Urothelium cell line (cell line): ENCODE measurements at regions not wholly inside any gene's neighbourhood (a gene's known extent, or its start where the extent isn't known, plus 50 kb on each side); places are given as distances from the start of the nearest gene placed in this dataset.
"Not testable (repeated sequence)": the region's sequence is repeated elsewhere in the genome, so short reads cannot be mapped to it uniquely, and the experiment has no call there.

Experiments used
- DNase-seq: peaks from one replicate; pipeline ENCODE4 v3.0.0; 2011; ENCODE audit warnings: low spot score, mixed read lengths
- FAIRE-seq: peaks from 2 replicates; lab custom pipeline; 2011; peaks lifted over from hg19 to GRCh38; lab: Jason Lieb, UNC

DNA sequence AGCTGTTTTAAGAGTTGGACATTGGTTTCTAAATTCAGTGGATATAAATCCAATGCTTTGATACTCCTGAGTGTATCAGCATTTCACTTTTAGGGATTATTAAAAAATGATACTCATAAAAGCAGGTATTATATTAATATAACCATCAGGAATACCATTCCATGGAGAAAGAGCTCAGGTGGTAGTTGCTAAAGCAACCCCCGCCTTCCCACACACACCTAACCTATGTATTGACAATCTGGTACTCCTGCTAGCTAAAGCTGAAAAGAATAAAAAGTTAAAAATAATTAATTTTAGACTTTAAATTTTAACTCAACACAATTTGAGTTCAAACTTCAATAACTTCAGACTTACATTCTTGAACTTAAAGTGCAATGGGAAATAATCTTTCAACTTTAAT, 717.1 kb upstream of the HS3ST1 start:
- no peak for FAIRE-seq
- no peak for DNase-seq

DNA sequence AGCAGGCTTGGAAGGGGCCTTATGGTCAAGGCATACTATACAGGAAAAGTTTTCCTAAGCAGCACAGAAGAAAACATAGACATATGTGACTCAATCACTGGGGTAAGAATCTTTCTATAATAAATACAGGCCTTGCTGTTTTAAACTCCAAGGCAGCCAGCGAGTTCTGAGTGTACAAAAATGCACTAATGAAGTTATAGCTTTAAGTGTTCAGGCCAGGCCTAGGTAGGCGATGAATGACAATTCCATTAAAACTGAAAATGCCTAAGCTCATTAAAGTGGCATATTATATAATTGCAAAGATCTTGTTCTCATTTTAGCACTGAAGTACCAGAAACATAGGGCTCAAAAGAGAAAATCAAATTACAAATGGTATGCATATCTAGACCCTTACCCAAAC, 716.4 kb upstream of the HS3ST1 start:
- no peak for DNase-seq
- FAIRE-seq: no peak

DNA sequence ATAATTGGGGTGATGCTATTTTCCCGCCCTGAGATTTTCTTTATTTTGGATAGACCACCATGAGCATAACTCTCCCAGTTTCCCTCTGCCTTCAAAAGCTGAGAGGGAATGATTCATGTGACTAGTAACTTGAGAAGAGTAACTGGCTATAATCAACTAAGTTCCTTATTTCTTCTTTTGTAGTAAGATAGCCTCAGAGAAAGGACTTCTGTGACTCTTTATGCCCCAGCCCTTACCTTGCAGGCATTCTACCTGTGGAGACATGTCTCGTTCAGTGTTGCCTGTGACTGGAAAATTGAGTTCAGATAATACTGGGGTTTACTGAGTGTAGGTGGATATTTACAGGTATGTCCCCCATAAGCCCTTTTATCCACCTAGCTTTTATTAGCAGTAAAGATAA, 715.4 kb upstream of the HS3ST1 start:
- DNase-seq (no peak), FAIRE-seq (no peak)

GRCh38 chr4:12140864-12141263, 712.2 kb upstream of the HS3ST1 start:
- FAIRE-seq (no peak), DNase-seq (no peak)

- FAIRE-seq (no peak), DNase-seq (no peak)
Observed at GRCh38 chr4:12139296-12139695, 710.6 kb upstream of the HS3ST1 start.

DNA sequence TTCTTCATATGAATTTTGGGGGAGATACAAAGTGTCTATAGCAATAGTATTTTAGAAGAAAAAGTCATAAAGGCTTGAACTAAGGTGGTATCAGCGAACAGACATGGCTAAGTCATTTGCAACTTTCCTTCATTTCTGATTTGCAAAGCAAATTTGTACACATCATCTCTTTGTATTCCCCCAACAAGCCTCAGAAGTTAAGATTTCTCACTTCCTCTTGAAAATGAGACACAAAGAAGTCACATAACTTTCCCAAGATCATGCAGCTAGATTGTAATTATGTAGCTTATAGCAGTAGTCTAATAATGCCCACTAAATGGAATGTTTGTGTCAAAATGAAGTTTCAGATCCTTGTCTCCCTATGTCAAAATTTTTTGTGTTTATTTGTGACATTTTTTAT, 709.8 kb upstream of the HS3ST1 start:
- DNase-seq (no peak), FAIRE-seq (no peak)

DNA sequence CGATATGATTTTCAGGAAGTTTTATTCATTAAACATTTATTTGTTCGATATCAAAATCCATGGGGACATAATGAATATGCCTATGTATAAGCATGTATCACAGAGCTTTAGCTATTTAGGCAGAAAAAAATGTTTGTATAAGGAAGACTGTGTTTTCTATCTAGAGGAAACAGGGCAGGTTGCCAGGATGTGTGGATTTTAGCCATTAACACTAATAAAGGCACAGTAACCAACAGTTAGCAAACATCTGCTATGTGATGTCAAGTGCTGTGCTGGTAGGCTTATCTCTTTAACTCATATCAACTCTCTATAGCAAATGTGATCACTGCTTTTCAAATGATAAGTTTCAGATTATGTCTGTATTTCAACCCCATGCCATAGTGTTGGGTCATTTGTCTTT, 708.9 kb upstream of the HS3ST1 start:
- no peak for DNase-seq
- no peak for FAIRE-seq

GRCh38 chr4:12126474-12126873, 697.8 kb upstream of the HS3ST1 start:
- DNase-seq (no peak), FAIRE-seq (no peak)

DNA sequence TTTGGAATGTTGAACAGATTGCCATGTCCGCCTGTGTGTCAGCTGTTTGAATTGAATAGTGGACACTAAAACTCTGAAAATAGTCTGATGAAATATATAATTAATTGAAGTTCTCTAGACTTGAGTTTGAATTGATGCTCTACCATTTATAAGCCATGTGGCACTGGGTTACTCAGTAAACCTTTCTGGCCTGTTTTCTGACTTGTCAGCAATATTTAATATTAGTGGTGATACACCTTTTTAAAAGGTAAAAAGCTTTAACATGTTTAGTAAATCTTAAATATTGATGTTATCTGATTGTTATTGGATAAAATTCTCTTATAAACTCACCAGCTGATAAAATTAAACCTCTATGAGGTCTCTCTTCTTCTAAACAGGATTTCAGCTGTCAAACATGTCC, 695.4 kb upstream of the HS3ST1 start:
- FAIRE-seq: no peak

DNA sequence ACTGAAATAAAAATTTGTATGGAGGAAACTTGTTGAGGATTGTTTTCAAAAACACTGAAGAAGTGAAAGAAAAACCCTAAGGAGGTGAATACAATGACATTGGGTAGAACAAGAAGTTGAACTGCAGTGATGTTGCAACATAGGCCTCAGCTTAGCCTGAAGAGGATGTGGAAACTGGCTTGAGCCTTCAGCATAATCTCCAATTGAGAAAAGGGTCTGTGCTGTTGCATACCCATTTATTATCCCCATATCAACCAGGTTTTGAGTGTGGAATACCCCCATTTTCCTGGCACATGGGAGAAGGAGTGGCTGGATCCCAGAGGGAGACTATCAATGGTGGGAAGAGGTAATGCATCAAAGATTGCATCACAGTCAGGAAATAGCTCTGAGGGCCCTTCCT, 695.0 kb upstream of the HS3ST1 start:
- no peak for DNase-seq

More for the DNA sequence above, 695.4 kb upstream of the HS3ST1 start:
- no peak for DNase-seq

GRCh38 chr4:12122316-12122715, 693.6 kb upstream of the HS3ST1 start:
- no peak for DNase-seq
- FAIRE-seq: no peak

More for the DNA sequence above, 695.0 kb upstream of the HS3ST1 start:
- no peak for FAIRE-seq

GRCh38 chr4:12120968-12121367, 692.3 kb upstream of the HS3ST1 start:
- DNase-seq (no peak), FAIRE-seq (no peak)

DNA sequence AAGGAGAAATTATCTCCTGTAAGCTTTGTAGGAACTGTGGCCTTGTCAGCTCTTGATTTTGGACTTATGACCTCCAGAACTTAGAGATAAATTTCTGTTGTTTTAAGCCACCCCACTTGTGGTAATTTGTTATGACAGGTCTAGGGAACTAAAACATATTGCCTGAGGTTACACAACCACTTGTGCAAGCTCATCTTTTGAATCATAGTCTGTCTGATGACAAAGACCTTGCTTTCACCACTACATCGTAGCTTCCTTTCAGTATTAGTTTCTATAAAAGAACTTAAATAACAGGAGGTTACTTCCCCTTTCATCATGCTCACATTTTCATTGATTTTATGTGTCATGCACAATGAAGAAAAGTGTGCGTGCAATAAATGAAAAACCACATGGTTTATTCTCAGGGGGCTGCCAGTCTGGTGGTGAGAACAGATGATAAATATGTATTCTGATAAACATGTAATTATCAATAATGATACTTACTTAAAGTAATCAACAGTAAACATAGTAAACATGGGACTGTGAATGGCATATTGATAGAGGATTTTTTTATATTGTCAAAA, 690.0 kb upstream of the HS3ST1 start:
- FAIRE-seq (no peak), DNase-seq (no peak)

DNA sequence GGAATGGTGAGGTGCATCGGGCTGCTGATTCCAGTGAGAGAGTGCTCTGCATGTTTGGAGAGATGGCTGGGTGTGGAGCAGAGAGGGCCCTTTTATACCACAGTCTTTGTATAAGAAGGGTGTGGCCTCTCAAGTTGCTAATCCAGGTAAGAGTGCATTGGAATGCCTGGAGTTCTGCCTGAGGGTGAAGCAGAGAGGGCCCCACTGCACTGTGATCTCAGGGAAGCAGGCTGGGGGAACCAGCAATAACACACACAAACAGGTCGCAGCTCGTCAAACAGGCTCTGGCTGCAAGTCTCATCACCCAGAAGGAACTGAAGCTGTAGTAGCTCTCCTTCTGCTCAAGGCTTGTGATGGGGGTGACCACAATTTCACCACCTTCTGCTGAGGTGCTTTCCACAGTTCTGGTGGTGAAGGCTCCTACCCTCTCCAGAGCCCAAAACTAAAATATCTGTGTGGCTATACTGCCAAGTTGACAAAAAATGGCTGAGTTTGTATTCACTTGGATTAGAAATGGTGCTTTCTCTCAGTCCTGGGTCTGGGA, 687.4 kb upstream of the HS3ST1 start:
- no peak for DNase-seq
- no peak for FAIRE-seq

GRCh38 chr4:12110627-12111026, 681.9 kb upstream of the HS3ST1 start:
- DNase-seq: no peak
- FAIRE-seq: no peak

DNA sequence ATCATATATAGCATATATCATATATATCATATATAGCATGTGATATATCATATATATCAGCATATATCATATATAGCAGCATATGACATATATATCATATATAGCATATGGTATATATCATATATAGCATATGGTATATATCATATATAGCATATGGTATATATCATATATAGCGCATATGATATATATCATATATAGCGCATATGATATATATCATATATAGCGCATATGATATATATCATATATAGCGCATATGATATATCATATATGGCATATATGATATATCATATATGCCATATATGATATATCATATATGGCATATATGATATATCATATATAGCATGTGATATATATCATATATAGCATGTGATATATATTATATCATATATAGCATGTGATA, 680.4 kb upstream of the HS3ST1 start:
- FAIRE-seq, DNase-seq: not testable (repeated sequence)

DNA sequence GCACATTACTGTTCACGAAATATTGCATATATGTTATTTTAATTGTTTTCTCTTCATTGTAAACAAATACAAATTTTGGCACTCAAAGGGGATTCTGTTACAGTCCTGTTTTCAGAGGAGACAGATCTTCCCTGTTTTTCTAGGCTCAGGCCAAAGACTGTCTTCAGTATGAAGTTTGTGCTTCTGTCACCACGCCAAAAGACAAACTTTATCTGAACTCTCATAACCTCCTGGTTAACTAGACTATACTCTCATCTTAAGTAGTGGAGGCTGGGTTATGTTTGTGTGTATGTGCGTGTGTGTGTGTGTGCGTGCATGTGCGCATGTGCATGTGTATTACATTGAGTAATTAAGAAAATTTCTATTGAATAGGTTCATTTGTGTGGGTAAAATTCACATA, 676.8 kb upstream of the HS3ST1 start:
- no peak for FAIRE-seq
- DNase-seq: no peak

GRCh38 chr4:12089920-12090319, 661.2 kb upstream of the HS3ST1 start:
- not testable (repeated sequence) for FAIRE-seq, DNase-seq

GRCh38 chr4:12084690-12085089, 656.0 kb upstream of the HS3ST1 start:
- DNase-seq (no peak), FAIRE-seq (no peak)

- no peak for DNase-seq
- no peak for FAIRE-seq
Observed at GRCh38 chr4:12071316-12071715, 642.6 kb upstream of the HS3ST1 start.

DNA sequence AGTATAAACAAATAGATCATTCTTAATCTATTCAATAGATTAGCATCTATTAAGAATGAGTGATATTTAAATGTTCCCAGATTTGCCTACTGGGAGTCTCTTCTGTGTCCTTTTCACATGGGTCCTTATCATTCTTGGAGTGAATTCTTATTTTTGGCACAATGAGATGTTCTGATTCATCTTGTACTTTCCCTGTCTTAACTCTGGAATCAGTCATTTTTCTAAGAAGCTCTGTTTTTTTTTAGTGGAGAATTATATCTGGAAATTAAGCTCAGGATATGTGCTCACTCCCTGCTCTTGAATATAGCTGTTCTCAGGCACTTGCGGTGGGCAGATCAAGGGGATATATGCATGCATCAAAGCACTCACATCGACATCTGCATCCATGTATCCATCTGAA, 625.3 kb upstream of the HS3ST1 start:
- DNase-seq: no peak
- no peak for FAIRE-seq

GRCh38 chr4:12053556-12053955, 624.9 kb upstream of the HS3ST1 start:
- FAIRE-seq: no peak
- no peak for DNase-seq

DNA sequence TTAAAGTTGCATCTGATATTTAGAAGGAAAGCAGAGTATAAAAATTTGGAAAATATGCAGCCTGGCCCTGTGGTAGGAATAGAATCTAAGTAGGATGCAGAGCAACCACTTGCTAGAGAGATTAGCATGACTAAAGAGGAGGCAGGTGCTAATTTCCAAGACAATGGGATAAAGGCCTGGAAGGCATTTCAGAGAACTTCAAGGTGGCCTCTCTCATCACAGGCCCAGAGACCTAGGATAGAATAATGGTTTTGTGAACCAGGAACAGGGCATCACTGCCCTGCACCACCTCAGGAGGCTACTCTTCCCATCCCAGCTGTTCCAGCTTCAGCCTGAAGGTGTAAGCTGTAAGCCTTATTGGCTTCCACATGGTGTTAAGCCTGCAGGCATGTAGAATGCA, 621.7 kb upstream of the HS3ST1 start:
- FAIRE-seq (no peak), DNase-seq (no peak)
